K562 (cell line): ENCODE measurements at regions not wholly inside any gene's neighbourhood (a gene's known extent, or its start where the extent isn't known, plus 50 kb on each side); places are given as distances from the start of the nearest gene placed in this dataset.

Source experiments
- FOXJ3 ChIP-seq: sonication (generic); formaldehyde crosslinking; IDR thresholded peaks from 2 replicates; pipeline ENCODE4 v1.4.0; 2020; ENCODE audit warnings: mild to moderate bottlenecking, missing genetic modification reagents
- HCFC1 ChIP-seq: IDR thresholded peaks from 2 replicates; pipeline ENCODE4 v1.6.1; 2012; ENCODE audit warnings: low read depth, low read length, improper control_type of control experiment
- JUN ChIP-seq, 2 experiments: sonication (generic) in 1 of 2; formaldehyde crosslinking in 1 of 2; IDR thresholded peaks; 2 replicates each; pipeline versions ENCODE4 v1.6.1 to v1.8.0; 2012 to 2022; ENCODE audit warnings: borderline replicate concordance in 2 of 2, mild to moderate bottlenecking in 2 of 2, improper control_type of control experiment in 1 of 2, low read depth in 1 of 2, low read length in 1 of 2, missing genetic modification reagents in 1 of 2
- KLF10 ChIP-seq: fragments of 250-450 bp; sonication (Bioruptor Pico); IDR thresholded peaks from 2 replicates; pipeline ENCODE4 v1.6.1; 2021; ENCODE audit warnings: matching md5 sums
- RCOR1 ChIP-seq, 2 experiments: IDR thresholded peaks; 2 replicates each; pipeline ENCODE4 v1.6.1; 2012; ENCODE audit warnings: low read depth in 2 of 2, low read length in 2 of 2, borderline replicate concordance in 1 of 2, improper control_type of control experiment in 1 of 2
- TF ChIP-seq, protein P1 (sequence below), 3 experiments: IDR thresholded peaks in 2 of 3; conservative IDR thresholded peaks in 1 of 3; 2 replicates each; pipeline ENCODE4 v1.5.1; 2011 to 2012; ENCODE audit warnings: low read length in 3 of 3, mild to moderate bottlenecking in 3 of 3, control low read depth in 2 of 3, improper control_type of control experiment in 1 of 3, inconsistent platforms in 1 of 3, low read depth in 1 of 3, mixed read lengths in 1 of 3, moderate library complexity in 1 of 3; ENCODE audit not compliant: insufficient read depth in 2 of 3
- TF ChIP-seq, protein P2 (sequence below): fragments of 150-350 bp; IDR thresholded peaks from 2 replicates; pipeline ENCODE4 v1.6.1; 2014; ENCODE audit warnings: low read depth, mild to moderate bottlenecking, low read length, borderline replicate concordance
- TF ChIP-seq, protein P3 (sequence below): fragments of 450-650 bp; IDR thresholded peaks from 2 replicates; pipeline ENCODE4 v1.6.1; 2016
- TF ChIP-seq, protein P4 (sequence below): sonication (generic); formaldehyde crosslinking; IDR thresholded peaks from 2 replicates; pipeline ENCODE4 v1.4.0; 2020; ENCODE audit warnings: mild to moderate bottlenecking, missing genetic modification reagents

DNA sequence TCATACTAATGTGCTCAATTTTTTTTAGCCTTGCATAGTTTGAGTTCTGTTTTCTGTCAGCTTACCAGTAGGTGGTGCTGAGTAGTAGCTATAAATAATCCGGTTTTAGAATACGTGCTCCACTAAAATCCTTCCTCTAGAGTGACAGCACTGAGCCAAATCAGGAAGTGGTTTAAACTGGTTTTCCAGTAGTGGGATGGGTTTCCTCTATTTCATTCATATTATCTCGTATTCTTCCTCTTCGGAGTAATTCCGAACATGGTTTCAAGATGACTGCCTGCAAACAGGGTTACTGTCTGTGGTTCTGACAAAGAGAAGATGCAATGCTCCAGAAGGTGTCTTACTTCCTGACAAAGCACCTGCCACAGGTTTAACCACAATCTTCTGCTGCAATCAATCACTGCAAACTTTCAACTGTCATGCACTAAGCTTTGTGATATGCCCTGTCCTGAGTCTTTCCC is 496.9 kb upstream of the VRK2 start:
- TF ChIP-seq, protein P1, sequence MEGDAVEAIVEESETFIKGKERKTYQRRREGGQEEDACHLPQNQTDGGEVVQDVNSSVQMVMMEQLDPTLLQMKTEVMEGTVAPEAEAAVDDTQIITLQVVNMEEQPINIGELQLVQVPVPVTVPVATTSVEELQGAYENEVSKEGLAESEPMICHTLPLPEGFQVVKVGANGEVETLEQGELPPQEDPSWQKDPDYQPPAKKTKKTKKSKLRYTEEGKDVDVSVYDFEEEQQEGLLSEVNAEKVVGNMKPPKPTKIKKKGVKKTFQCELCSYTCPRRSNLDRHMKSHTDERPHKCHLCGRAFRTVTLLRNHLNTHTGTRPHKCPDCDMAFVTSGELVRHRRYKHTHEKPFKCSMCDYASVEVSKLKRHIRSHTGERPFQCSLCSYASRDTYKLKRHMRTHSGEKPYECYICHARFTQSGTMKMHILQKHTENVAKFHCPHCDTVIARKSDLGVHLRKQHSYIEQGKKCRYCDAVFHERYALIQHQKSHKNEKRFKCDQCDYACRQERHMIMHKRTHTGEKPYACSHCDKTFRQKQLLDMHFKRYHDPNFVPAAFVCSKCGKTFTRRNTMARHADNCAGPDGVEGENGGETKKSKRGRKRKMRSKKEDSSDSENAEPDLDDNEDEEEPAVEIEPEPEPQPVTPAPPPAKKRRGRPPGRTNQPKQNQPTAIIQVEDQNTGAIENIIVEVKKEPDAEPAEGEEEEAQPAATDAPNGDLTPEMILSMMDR (IDR thresholded peaks at IDR 0.05 in 2 of 3, conservative IDR thresholded peaks at IDR 0.05 in 1 of 3; ENCODE audit: insufficient read depth in 2 of 3, low read depth in 1 of 3, low read length in 3 of 3) = no peak
- TF ChIP-seq FOXJ3 = no peak
- no peak for TF ChIP-seq HCFC1
- TF ChIP-seq, protein P2, sequence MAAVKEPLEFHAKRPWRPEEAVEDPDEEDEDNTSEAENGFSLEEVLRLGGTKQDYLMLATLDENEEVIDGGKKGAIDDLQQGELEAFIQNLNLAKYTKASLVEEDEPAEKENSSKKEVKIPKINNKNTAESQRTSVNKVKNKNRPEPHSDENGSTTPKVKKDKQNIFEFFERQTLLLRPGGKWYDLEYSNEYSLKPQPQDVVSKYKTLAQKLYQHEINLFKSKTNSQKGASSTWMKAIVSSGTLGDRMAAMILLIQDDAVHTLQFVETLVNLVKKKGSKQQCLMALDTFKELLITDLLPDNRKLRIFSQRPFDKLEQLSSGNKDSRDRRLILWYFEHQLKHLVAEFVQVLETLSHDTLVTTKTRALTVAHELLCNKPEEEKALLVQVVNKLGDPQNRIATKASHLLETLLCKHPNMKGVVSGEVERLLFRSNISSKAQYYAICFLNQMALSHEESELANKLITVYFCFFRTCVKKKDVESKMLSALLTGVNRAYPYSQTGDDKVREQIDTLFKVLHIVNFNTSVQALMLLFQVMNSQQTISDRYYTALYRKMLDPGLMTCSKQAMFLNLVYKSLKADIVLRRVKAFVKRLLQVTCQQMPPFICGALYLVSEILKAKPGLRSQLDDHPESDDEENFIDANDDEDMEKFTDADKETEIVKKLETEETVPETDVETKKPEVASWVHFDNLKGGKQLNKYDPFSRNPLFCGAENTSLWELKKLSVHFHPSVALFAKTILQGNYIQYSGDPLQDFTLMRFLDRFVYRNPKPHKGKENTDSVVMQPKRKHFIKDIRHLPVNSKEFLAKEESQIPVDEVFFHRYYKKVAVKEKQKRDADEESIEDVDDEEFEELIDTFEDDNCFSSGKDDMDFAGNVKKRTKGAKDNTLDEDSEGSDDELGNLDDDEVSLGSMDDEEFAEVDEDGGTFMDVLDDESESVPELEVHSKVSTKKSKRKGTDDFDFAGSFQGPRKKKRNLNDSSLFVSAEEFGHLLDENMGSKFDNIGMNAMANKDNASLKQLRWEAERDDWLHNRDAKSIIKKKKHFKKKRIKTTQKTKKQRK = no peak
- no peak for TF ChIP-seq KLF10
- TF ChIP-seq, protein P3, sequence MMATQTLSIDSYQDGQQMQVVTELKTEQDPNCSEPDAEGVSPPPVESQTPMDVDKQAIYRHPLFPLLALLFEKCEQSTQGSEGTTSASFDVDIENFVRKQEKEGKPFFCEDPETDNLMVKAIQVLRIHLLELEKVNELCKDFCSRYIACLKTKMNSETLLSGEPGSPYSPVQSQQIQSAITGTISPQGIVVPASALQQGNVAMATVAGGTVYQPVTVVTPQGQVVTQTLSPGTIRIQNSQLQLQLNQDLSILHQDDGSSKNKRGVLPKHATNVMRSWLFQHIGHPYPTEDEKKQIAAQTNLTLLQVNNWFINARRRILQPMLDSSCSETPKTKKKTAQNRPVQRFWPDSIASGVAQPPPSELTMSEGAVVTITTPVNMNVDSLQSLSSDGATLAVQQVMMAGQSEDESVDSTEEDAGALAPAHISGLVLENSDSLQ = no peak
- TF ChIP-seq, protein P4, sequence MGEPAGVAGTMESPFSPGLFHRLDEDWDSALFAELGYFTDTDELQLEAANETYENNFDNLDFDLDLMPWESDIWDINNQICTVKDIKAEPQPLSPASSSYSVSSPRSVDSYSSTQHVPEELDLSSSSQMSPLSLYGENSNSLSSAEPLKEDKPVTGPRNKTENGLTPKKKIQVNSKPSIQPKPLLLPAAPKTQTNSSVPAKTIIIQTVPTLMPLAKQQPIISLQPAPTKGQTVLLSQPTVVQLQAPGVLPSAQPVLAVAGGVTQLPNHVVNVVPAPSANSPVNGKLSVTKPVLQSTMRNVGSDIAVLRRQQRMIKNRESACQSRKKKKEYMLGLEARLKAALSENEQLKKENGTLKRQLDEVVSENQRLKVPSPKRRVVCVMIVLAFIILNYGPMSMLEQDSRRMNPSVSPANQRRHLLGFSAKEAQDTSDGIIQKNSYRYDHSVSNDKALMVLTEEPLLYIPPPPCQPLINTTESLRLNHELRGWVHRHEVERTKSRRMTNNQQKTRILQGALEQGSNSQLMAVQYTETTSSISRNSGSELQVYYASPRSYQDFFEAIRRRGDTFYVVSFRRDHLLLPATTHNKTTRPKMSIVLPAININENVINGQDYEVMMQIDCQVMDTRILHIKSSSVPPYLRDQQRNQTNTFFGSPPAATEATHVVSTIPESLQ (CRISPR knock-in tag) = no peak
- no peak for TF ChIP-seq RCOR1 (IDR thresholded peaks at IDR 0.05; ENCODE audit: borderline replicate concordance in 1 of 2, low read depth in 2 of 2, low read length in 2 of 2)
- TF ChIP-seq JUN (IDR thresholded peaks at IDR 0.05; ENCODE audit: borderline replicate concordance, low read depth, low read length) = no peak
- no peak for TF ChIP-seq JUN (CRISPR knock-in tag; IDR thresholded peaks at IDR 0.05; ENCODE audit: borderline replicate concordance)
